ENCODE measurements at regions not wholly inside any gene's neighbourhood (a gene's known extent, or its start where the extent isn't known, plus 50 kb on each side); places are given as distances from the start of the nearest gene placed in this dataset.

DNA sequence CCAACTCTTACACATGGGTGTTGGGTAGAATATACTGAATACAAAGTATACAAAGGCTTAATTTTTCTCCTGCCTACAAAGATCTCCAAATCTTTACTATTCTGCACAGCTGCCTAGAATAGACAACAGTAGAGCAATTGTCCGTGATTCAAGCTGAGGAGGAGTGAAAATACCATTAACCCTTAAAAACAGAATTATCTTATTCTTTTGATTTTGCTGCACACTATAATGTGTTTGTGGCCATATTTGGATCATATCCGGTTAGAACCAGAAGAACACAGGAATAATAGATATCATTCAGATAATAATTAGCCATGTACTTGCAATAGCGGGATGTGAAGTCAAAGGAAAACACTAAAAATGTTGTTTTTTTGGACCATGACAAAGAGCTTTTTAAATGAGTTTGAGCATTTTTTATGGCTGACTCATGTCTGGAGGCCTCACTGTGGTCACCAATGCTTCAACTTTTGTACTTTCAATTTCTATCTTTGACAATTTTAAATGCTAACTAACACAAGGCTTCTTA, 197.6 kb upstream of the FOXD3 start:
- no peak for TF ChIP-seq CTCF (IDR thresholded peaks at IDR 0.05; ENCODE audit: low read depth, low read length, missing control alignments)
- DNase-seq (ENCODE audit: low read depth) = peak; percentile 89
- in situ Hi-C loops (cut with HindIII; ENCODE audit: low sequenced_read_pairs) = no loop called here
- H3K4me3 ChIP-seq (ENCODE audit: low read depth, low read length) = no peak overlapping the region

DNA sequence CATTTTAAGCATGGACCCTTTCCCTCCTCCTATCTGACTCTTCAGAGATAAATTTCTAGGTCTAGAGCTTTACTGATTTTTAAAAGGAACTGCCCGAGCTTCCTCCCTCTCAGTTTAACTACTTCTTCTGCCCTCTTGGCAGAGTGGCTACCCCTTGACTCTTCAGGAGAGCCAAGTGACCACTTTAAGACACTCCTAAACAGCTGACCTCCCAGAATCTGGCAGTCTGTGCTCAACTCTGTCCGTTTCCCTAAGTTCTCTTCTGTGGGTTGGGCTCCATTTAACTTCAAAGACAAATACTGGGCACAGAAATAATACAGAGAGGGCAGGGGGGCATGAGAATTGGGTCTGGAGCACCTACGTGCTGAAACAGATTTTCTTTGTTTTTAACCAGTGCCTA, 196.3 kb upstream of the FOXD3 start:
- H3K4me3 ChIP-seq (ENCODE audit: low read depth, low read length) = no peak overlapping the region
- DNase-seq (ENCODE audit: low read depth) = no peak
- in situ Hi-C loops (cut with HindIII; ENCODE audit: low sequenced_read_pairs) = no loop called here
- no peak for TF ChIP-seq CTCF (IDR thresholded peaks at IDR 0.05; ENCODE audit: low read depth, low read length, missing control alignments)

DNA sequence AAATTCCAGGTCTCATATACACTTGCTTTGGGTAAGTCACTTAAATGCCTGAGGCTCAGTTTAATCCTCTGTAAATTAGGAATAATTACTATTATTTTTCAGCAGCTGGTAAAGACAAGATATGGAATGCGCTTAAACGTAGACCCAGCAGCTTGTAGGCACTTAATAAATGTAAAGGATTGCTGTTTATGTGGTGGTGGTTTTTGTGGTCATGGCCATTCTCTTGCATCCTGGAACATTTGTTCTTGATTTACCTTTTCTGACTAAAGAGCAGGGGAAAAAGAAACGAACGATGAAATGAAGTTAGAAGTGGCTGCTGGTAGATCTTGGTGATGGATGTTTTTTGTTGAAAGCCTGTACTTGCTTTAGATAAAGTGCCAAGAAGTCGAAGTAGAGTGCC, 195.0 kb upstream of the FOXD3 start:
- no peak for DNase-seq (ENCODE audit: low read depth)
- TF ChIP-seq CTCF (IDR thresholded peaks at IDR 0.05; ENCODE audit: low read depth, low read length, missing control alignments) = no peak
- in situ Hi-C loops (cut with HindIII; ENCODE audit: low sequenced_read_pairs) = no loop called here
- H3K4me3 ChIP-seq (ENCODE audit: low read depth, low read length) = no peak overlapping the region

DNA sequence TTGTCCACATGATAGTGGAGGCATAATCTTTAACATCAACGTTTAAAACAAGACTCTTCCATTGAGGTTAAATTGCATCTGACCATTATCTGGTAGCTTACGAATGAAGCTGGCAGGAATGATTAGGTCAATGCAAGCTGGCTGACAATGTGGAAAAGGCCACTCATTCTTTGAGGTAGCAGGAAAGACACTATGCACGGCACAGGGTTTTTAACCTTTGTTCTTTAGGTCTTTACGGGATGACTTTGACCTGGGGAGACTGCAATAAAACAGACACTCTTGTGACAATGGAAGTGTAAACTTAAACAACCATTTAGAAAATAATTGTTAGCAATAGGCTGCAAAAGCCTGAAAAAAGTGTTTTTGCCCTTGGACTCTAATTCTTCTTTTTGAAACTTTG, 193.8 kb upstream of the FOXD3 start:
- no peak overlapping the region for H3K4me3 ChIP-seq (ENCODE audit: low read depth, low read length)
- DNase-seq (ENCODE audit: low read depth) = no peak
- in situ Hi-C loops (cut with HindIII; ENCODE audit: low sequenced_read_pairs) = no loop called here
- TF ChIP-seq CTCF (IDR thresholded peaks at IDR 0.05; ENCODE audit: low read depth, low read length, missing control alignments) = no peak

DNA sequence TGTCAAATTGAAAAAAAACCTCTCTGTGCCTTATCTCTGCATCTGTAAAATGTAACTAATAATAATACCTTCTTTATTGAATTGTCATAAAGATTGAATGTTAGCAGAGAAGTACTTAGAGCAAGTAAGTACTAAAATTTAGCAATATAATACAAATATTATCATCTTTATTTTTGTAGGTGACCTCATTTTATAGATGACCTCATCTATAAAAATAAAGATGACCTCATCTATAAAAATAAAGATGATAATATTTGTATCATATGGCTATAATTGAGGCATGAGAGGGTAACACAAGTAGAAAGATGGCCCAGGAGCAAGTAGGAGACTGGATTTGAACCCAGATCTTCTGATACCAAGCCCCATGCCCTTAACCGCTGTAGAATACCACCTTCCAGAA, 193.2 kb upstream of the FOXD3 start:
- no peak for DNase-seq (ENCODE audit: low read depth)
- no peak for TF ChIP-seq CTCF (IDR thresholded peaks at IDR 0.05; ENCODE audit: low read depth, low read length, missing control alignments)
- in situ Hi-C loops (cut with HindIII; ENCODE audit: low sequenced_read_pairs) = no loop called here

GRCh38 chr1:63129855-63130254, 192.5 kb upstream of the FOXD3 start:
- TF ChIP-seq CTCF (IDR thresholded peaks at IDR 0.05; ENCODE audit: low read depth, low read length, missing control alignments) = no peak
- in situ Hi-C loops (cut with HindIII; ENCODE audit: low sequenced_read_pairs) = no loop called here

More for the DNA sequence above, 193.2 kb upstream of the FOXD3 start:
- H3K4me3 ChIP-seq (ENCODE audit: low read depth, low read length) = no peak overlapping the region

More at GRCh38 chr1:63129855-63130254, 192.5 kb upstream of the FOXD3 start:
- no peak for DNase-seq (ENCODE audit: low read depth)
- no peak overlapping the region for H3K4me3 ChIP-seq (ENCODE audit: low read depth, low read length)

All from astrocyte of the cerebellum (primary cell).